Activated T-helper 1 cell treated with anti-CD3 and anti-CD28 coated beads, Interleukin-12 subunit alpha, Interleukin-12 subunit beta, Interleukin-2, Interleukin-4 antibody, amounts not matched to agents 30 ng/mL and 10 ng/mL and 1 ng/mL, durations not matched to agents 14 hours and 24 hours and 36 hours (primary cell): ENCODE measurements at regions not wholly inside any gene's neighbourhood (a gene's known extent, or its start where the extent isn't known, plus 50 kb on each side); places are given as distances from the start of the nearest gene placed in this dataset.
A peak's percentile ranks its signal among the peaks of the same experiment; 100 is the strongest.

Experiments used
- DNase-seq: peaks from one replicate; pipeline ENCODE4 v3.0.0; 2021; ENCODE audit warnings: low spot score
- H3K27ac Mint-ChIP-seq: one replicate; pipeline ENCODE4 v1.8.0; 2021; ENCODE audit warnings: mild to moderate bottlenecking, mixed read lengths
- H3K27me3 Mint-ChIP-seq: one replicate; pipeline ENCODE4 v1.8.0; 2022; ENCODE audit warnings: mild to moderate bottlenecking, moderate library complexity, mixed read lengths; ENCODE audit not compliant: insufficient read depth
- H3K36me3 Mint-ChIP-seq: one replicate; pipeline ENCODE4 v1.8.0; 2021; ENCODE audit warnings: low read depth, mixed read lengths
- H3K4me1 Mint-ChIP-seq: one replicate; pipeline ENCODE4 v1.8.0; 2021; ENCODE audit warnings: low read depth, mixed read lengths
- H3K4me3 Mint-ChIP-seq: one replicate; pipeline ENCODE4 v1.8.0; 2021; ENCODE audit warnings: mild to moderate bottlenecking, moderate library complexity, mixed read lengths
- H3K9me3 Mint-ChIP-seq: one replicate; pipeline ENCODE4 v1.8.0; 2021; ENCODE audit warnings: mixed read lengths
- intact Hi-C: fragments of 100-400 bp; cut with micrococcal nuclease; formaldehyde crosslinking; loops from one replicate; pipeline ENCODE4 v1.15.1; 2024

DNA sequence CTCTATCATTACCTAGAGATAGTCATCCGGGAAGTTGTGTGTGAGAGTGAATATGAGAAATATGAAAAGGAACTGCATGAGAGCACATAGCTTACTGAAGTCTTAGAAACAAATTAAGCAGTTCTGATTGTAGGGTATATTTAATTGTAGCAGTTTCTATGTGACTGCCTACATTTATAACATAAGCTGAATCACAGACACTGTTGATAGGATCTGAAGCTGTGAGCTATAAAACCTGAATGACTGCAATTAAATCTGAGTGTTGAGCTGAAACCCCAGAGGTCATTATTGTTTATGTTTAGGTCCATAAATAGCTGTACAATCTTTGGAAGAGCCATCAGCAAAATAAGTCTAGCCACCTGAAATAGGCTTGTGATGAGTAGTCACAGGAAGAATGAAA lies 210.1 kb upstream of the CXCL13 start:
- Mint-ChIP-seq H3K36me3 (no peaks in the 10 kb centered on the region), H3K4me3 (no peak overlapping the region), H3K27ac (no peak overlapping the region), H3K9me3 (no peaks in the 10 kb centered on the region), H3K4me1 (no peaks in the 10 kb centered on the region), H3K27me3 (peaks cover 12% of the 10 kb centered on the region)
- intact Hi-C loops: no loop called here
- no peak for DNase-seq

DNA sequence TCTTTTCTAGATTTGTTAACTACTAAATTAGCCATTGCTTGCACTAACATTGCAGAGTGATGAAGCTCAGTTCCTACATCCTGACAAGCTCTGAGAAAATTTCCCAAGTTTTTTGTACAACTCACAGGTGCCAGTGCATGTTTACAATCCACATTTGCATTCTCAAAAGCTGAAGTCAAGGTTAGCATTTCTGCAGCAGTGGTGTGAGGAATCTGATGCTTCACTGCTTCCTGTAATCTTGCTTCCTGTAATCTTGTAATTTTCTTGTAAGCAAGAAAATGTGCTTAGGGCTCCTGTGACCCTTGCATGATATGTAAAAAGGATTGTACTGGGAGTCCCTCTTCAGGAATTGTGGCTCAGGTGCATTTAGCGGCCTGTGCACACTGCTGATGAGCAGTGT lies 207.4 kb upstream of the CXCL13 start:
- H3K4me3 Mint-ChIP-seq: no peak overlapping the region
- H3K36me3 Mint-ChIP-seq: no peaks in the 10 kb centered on the region
- no peaks in the 10 kb centered on the region for H3K4me1 Mint-ChIP-seq
- no peak overlapping the region for H3K27ac Mint-ChIP-seq
- DNase-seq: no peak
- intact Hi-C loops: no loop called here
- H3K27me3 Mint-ChIP-seq: peaks cover 10% of the 10 kb centered on the region
- no peaks in the 10 kb centered on the region for H3K9me3 Mint-ChIP-seq

DNA sequence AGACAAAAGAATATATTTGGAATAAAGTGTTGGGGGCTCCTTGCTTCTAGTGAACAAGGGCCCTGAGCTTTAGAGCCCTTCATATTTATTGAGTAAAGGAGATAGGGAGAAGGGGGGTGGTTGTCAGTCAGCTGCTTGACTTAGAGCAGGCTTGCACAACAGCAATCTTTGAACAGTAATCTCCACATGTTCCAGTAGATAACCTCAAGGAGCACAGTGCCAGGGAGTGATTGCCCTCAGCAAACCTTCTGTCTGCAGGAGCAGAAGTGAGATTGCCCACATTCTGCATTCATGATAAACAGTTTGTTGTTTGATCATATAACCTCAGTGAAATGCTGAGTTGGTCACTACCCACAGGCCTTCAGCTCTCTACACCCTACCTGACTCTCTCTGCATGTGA lies 205.8 kb upstream of the CXCL13 start:
- H3K27ac Mint-ChIP-seq: no peak overlapping the region
- no peak for DNase-seq
- no peaks in the 10 kb centered on the region for H3K36me3 Mint-ChIP-seq
- no peaks in the 10 kb centered on the region for H3K4me1 Mint-ChIP-seq
- no peak overlapping the region for H3K4me3 Mint-ChIP-seq
- H3K9me3 Mint-ChIP-seq: no peaks in the 10 kb centered on the region
- intact Hi-C loops: no loop called here
- peaks cover 11% of the 10 kb centered on the region for H3K27me3 Mint-ChIP-seq

DNA sequence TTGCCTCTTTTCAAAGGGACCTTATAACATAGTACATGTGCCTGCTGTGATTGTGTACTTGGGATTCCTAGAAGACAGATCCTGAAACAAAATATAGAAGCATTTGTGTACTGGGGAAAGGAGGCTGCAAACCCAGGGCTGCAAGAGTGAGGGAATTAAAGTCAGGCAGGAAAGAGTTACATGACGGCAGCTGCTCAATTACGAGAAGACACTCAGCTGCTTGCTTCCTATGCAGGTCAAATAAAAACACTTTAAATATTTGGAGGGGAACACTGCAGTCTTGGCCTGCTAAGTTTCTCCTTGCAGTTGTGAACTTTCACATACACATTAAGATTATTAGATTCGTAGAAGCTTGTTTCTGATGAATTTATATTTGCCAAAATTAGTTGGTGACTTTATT lies 191.9 kb upstream of the CXCL13 start:
- Mint-ChIP-seq H3K27ac (no peak overlapping the region), H3K36me3 (no peaks in the 10 kb centered on the region), H3K27me3 (peaks cover 33% of the 10 kb centered on the region), H3K4me3 (no peak overlapping the region), H3K4me1 (no peaks in the 10 kb centered on the region), H3K9me3 (no peaks in the 10 kb centered on the region)
- intact Hi-C loops: no loop called here
- no peak for DNase-seq

DNA sequence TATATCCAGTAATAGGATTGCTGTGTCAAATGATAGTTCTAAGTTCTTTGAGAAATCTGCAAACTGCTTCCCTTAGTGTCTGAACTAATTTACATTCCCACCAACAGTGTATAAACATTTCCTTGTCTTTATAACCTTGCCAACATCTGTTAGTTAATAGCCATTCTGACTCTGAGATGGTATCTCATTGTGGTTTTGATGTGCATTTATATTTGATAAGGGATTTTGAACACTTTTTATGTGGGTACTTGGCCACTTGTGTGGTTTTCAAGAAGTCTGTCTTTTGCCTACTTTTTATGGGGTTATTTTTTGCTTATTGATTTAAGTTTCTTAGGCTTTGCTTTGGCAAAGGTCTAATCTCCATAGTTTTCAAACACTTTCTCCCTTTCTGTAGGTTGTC lies 189.9 kb upstream of the CXCL13 start:
- Mint-ChIP-seq H3K4me3 (no peak overlapping the region), H3K27ac (no peak overlapping the region), H3K27me3 (peaks cover 26% of the 10 kb centered on the region), H3K4me1 (no peaks in the 10 kb centered on the region), H3K9me3 (no peaks in the 10 kb centered on the region), H3K36me3 (no peaks in the 10 kb centered on the region)
- intact Hi-C loops: no loop called here
- DNase-seq: no peak

DNA sequence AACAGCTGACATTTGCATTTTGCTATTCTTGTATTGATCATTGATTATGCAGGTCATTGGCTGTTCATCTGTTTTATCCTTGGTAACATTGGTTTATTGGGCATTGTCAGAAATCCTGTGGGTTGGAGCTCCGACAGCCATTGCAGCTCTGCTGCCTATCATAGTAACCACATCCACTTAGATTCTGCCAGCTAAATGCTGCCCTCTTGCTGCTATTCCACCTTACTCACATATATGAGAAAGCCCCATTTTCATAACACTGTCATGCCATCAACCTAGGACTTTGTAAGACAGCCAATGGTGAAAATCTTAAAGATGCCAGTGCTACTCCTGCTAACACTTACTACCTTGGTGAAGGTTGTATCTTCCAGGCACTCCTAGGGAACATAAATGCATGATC lies 187.3 kb upstream of the CXCL13 start:
- DNase-seq: no peak
- no peaks in the 10 kb centered on the region for H3K9me3 Mint-ChIP-seq
- no peak overlapping the region for H3K27ac Mint-ChIP-seq
- no peaks in the 10 kb centered on the region for H3K36me3 Mint-ChIP-seq
- intact Hi-C loops: no loop called here
- H3K27me3 Mint-ChIP-seq: peaks cover 18% of the 10 kb centered on the region
- H3K4me3 Mint-ChIP-seq: no peak overlapping the region
- no peaks in the 10 kb centered on the region for H3K4me1 Mint-ChIP-seq

DNA sequence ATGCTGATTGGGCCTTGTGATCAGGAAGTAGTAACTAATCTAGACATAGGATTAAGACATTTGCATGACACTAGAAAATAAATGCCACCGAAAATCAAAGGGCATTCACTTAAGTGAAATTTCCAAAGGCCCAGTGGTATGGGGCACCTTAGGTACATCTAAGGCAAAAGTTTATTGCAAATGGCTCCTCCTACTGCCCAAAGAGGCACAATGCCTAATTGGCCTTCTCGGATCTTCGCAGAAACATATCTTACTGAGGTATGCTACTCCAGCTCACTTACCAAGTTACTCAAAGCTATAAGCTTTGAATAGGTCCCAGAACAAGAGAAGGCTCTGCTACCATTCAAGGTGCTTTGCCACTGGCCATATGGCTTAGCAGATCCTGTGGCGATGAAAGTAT lies 174.8 kb upstream of the CXCL13 start:
- peaks cover 8% of the 10 kb centered on the region for H3K4me1 Mint-ChIP-seq
- DNase-seq: no peak
- H3K27me3 Mint-ChIP-seq: peaks cover 3% of the 10 kb centered on the region
- H3K36me3 Mint-ChIP-seq: no peaks in the 10 kb centered on the region
- H3K4me3 Mint-ChIP-seq: no peak overlapping the region
- intact Hi-C loops: loop anchor here (5.0 kb wide), 1 partner anchor 64 kb away; no protein-coding TSS in a partner anchor
- no peaks in the 10 kb centered on the region for H3K9me3 Mint-ChIP-seq
- no peak overlapping the region for H3K27ac Mint-ChIP-seq

DNA sequence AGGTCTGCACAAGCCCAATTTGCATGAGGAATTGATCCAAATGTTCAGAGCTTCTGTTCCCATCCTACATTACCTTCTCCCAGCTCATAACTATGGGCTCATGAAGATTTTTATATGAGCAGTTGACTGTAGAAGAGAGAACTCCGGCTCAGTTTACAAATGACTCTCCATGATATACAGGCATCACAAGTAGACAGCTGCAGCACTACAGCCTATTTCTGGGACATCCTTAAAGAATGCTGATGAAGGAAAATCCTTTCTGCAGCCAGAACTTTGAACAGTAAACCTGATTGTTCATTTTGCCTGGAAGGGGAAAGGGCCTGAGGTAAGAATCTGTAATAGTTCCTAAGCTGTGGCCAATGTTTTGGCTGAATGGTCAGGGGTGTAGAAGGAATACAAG lies 174.1 kb upstream of the CXCL13 start:
- DNase-seq: no peak
- Mint-ChIP-seq H3K27ac (no peak overlapping the region), H3K36me3 (no peaks in the 10 kb centered on the region), H3K4me3 (no peak overlapping the region), H3K9me3 (no peaks in the 10 kb centered on the region), H3K27me3 (peaks cover 3% of the 10 kb centered on the region), H3K4me1 (peaks cover 8% of the 10 kb centered on the region)
- intact Hi-C loops: loop anchor here (5.0 kb wide), 1 partner anchor 64 kb away; no protein-coding TSS in a partner anchor

DNA sequence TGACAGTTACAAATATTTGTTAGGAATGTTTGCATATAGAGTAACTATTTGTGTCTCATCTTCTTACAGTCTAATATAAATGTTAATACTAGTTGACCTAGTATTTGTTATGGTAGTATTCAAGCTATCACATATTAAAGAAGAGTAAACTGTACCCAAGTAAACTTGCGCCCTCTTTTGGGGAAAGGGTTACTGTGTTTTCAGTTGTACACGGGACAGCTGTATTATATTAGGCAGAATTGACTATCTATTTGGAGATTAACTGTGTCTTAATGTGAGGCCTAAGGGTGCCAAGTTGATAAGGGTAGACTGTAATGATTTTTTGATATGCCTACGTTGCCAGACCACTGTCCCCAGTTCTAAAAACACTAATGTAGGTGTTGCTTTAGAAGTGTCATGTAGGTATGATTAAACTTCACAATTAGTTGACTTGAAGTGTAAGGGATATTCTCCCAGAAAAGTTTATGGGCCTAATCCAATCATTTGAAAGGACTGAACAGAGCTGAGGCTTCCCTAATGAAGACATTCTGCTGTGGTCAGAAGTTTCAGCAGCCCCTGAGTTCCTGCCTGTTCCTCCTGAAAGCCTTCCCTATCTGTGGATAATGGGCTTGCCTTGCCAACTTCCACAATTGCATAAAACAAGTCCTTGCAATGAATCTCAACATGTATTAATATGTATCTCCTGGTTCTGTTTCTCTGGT lies 172.8 kb upstream of the CXCL13 start:
- H3K36me3 Mint-ChIP-seq: no peaks in the 10 kb centered on the region
- H3K27me3 Mint-ChIP-seq: no peaks in the 10 kb centered on the region
- H3K4me1 Mint-ChIP-seq: peaks cover 8% of the 10 kb centered on the region
- no peak for DNase-seq
- H3K4me3 Mint-ChIP-seq: no peak overlapping the region
- H3K27ac Mint-ChIP-seq: no peak overlapping the region
- H3K9me3 Mint-ChIP-seq: no peaks in the 10 kb centered on the region
- intact Hi-C loops: loop anchor here (1.0 to 5.0 kb wide), 5 partner anchors 48 to 192 kb away; no protein-coding TSS in a partner anchor

DNA sequence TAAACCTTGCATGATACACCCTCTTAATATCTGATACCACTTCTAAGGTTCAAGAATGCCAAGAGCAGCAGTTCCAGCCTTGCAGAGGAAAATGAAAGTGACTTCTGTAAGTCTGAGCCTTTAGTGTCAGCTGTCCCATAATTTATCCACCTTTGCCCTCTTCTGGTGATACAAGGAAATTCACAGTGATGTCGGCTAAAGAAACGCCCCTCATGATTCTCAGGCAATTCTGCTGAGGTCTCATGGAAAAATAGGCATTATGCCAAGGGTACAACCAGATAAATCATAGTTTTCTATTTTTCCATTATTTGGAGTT lies 172.2 kb upstream of the CXCL13 start:
- DNase-seq: peak; percentile 4
- H3K27me3 Mint-ChIP-seq: no peaks in the 10 kb centered on the region
- H3K4me3 Mint-ChIP-seq: no peak overlapping the region
- no peak overlapping the region for H3K27ac Mint-ChIP-seq
- H3K36me3 Mint-ChIP-seq: no peaks in the 10 kb centered on the region
- H3K4me1 Mint-ChIP-seq: peaks cover 8% of the 10 kb centered on the region
- no peaks in the 10 kb centered on the region for H3K9me3 Mint-ChIP-seq
- intact Hi-C loops: loop anchor here (1.0 to 5.0 kb wide), 5 partner anchors 48 to 193 kb away; no protein-coding TSS in a partner anchor

- Mint-ChIP-seq H3K4me1 (peaks cover 8% of the 10 kb centered on the region), H3K27ac (no peak overlapping the region), H3K4me3 (no peak overlapping the region), H3K9me3 (no peaks in the 10 kb centered on the region), H3K27me3 (no peaks in the 10 kb centered on the region), H3K36me3 (no peaks in the 10 kb centered on the region)
- intact Hi-C loops: loop anchor here (5.0 kb wide), 1 partner anchor 67 kb away; no protein-coding TSS in a partner anchor
- DNase-seq: no peak
These were observed 171.1 kb upstream of the CXCL13 start for GRCh38 chr4:77434299-77435092.

GRCh38 chr4:77437079-77437478 lies 168.5 kb upstream of the CXCL13 start:
- no peaks in the 10 kb centered on the region for H3K9me3 Mint-ChIP-seq
- H3K36me3 Mint-ChIP-seq: no peaks in the 10 kb centered on the region
- H3K4me3 Mint-ChIP-seq: no peak overlapping the region
- DNase-seq: no peak
- H3K27me3 Mint-ChIP-seq: no peaks in the 10 kb centered on the region
- H3K4me1 Mint-ChIP-seq: peaks cover 8% of the 10 kb centered on the region
- no peak overlapping the region for H3K27ac Mint-ChIP-seq
- intact Hi-C loops: no loop called here

DNA sequence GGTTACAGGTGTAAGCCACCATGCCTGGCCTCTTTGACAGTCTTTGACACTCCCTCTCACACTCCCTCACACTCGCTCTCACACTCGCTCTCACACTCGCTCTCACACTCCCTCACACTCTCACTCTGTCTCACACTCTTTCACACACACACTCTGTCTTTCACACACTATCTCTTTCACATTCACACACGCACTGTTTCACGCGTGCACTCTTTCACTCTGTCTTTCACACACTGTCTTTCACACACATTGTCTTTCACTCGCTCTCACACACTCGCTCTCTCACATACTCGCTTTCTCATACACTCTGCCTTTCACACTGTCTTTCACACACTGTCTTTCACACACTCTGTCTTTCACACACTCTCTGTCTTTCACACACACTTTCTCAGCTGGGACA lies 167.1 kb upstream of the CXCL13 start:
- Mint-ChIP-seq H3K27me3 (no peaks in the 10 kb centered on the region), H3K36me3 (no peaks in the 10 kb centered on the region), H3K4me1 (no peaks in the 10 kb centered on the region), H3K27ac (no peak overlapping the region), H3K9me3 (no peaks in the 10 kb centered on the region), H3K4me3 (no peak overlapping the region)
- DNase-seq: no peak
- intact Hi-C loops: no loop called here
